ENCODE measurements at regions not wholly inside any gene's neighbourhood (a gene's known extent, or its start where the extent isn't known, plus 50 kb on each side); places are given as distances from the start of the nearest gene placed in this dataset.

DNA sequence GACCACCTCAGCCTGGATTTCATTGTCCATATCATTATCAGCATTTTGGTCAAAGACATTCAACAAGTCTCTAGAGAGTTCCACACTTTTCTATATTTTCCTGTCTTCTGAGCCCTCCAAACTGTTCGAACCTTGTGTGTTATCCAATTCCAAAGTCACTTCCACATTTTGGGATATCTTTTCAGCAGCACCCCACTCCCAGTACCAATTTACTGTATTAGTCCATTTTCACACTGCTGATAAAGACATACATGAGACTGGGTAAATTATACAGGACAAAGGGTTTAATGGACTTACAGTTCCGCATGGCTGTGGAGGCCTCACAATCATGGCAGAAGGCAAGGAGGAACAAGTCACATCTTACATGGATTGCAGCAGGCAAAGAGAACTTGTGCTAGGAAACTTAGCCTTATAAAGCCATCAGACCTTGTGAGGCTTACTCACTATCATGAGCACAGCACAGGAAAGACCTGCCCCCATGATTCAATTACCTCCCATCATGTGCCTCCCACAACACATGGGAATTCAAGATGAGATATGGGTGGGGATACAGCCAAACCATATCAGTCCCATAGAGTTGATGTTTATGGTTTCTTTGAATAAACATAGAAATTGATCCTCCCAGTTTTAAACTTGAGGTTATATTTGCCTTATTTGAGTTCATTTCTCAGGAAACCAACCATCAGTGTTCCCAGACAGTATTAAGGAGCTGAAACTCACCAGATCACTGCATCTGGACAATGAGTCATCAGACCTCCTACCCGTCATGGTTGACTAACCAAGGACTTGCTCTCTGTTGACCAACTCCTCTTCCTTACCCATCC is 322.7 kb upstream of the DUSP10 start:
- no peak for ATAC-seq
- POLR2A ChIA-PET = no interaction called here

DNA sequence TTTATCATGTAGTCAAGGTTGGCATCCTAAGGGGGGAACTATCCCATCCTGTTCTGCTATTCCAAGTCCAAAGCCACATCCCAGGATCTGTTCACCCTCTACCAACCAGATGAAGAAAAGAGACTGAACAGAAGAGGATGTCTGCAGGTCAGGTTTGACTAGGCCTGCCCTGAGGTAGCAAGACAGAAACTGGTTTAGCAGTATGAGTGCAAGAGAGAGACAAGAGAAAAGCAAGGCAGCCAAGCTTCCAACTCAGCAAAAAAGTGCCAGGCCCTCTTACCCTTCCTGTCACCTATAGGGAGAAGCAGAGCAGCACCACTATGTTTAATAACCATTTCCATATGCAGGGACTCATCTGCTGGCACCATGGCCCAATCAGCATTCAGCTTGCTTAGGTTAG is 320.8 kb upstream of the DUSP10 start:
- Mint-ChIP-seq H3K4me1 (peaks cover 10% of the 10 kb centered on the region; the same call in 1 of the 2 replicates), H3K27ac (no peak overlapping the region)
- TF ChIP-seq MYBL2 (CRISPR knock-in tag; IDR thresholded peaks at IDR 0.05) (no peak), FOXK1 (CRISPR knock-in tag; IDR thresholded peaks at IDR 0.05) (no peak), GRHL2 (CRISPR knock-in tag; IDR thresholded peaks at IDR 0.05; ENCODE audit: insufficient replicate concordance, severe bottlenecking) (no peak), ATF1 (CRISPR knock-in tag; IDR thresholded peaks at IDR 0.05) (no peak), ZNF138 (CRISPR knock-in tag; conservative IDR thresholded peaks at IDR 0.05) (no peak), GTF2I (CRISPR knock-in tag; conservative IDR thresholded peaks at IDR 0.05) (no peak), ETV6 (CRISPR knock-in tag; IDR thresholded peaks at IDR 0.05) (no peak)
- TF ChIP-seq, protein P1, sequence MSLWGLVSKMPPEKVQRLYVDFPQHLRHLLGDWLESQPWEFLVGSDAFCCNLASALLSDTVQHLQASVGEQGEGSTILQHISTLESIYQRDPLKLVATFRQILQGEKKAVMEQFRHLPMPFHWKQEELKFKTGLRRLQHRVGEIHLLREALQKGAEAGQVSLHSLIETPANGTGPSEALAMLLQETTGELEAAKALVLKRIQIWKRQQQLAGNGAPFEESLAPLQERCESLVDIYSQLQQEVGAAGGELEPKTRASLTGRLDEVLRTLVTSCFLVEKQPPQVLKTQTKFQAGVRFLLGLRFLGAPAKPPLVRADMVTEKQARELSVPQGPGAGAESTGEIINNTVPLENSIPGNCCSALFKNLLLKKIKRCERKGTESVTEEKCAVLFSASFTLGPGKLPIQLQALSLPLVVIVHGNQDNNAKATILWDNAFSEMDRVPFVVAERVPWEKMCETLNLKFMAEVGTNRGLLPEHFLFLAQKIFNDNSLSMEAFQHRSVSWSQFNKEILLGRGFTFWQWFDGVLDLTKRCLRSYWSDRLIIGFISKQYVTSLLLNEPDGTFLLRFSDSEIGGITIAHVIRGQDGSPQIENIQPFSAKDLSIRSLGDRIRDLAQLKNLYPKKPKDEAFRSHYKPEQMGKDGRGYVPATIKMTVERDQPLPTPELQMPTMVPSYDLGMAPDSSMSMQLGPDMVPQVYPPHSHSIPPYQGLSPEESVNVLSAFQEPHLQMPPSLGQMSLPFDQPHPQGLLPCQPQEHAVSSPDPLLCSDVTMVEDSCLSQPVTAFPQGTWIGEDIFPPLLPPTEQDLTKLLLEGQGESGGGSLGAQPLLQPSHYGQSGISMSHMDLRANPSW (CRISPR knock-in tag; conservative IDR thresholded peaks at IDR 0.05; ENCODE audit: low read depth) = no peak
- TF ChIP-seq, protein P2, sequence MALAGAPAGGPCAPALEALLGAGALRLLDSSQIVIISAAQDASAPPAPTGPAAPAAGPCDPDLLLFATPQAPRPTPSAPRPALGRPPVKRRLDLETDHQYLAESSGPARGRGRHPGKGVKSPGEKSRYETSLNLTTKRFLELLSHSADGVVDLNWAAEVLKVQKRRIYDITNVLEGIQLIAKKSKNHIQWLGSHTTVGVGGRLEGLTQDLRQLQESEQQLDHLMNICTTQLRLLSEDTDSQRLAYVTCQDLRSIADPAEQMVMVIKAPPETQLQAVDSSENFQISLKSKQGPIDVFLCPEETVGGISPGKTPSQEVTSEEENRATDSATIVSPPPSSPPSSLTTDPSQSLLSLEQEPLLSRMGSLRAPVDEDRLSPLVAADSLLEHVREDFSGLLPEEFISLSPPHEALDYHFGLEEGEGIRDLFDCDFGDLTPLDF (CRISPR knock-in tag; IDR thresholded peaks at IDR 0.05) = no peak

More for the DNA sequence above, 322.7 kb upstream of the DUSP10 start:
- CTCF ChIA-PET = no interaction called here
- DNase-seq (ENCODE audit: low spot score) = no peak
- no peak for TF ChIP-seq ZNF423 (CRISPR knock-in tag; IDR thresholded peaks at IDR 0.05)
- no peak for TF ChIP-seq MXD4 (CRISPR knock-in tag; IDR thresholded peaks at IDR 0.05; ENCODE audit: borderline replicate concordance)
- no peak for TF ChIP-seq IRF2 (CRISPR knock-in tag; IDR thresholded peaks at IDR 0.05; ENCODE audit: borderline replicate concordance, low read depth)
- TF ChIP-seq ZNF219 (CRISPR knock-in tag; IDR thresholded peaks at IDR 0.05; ENCODE audit: borderline replicate concordance) = no peak
- TF ChIP-seq, protein P3, sequence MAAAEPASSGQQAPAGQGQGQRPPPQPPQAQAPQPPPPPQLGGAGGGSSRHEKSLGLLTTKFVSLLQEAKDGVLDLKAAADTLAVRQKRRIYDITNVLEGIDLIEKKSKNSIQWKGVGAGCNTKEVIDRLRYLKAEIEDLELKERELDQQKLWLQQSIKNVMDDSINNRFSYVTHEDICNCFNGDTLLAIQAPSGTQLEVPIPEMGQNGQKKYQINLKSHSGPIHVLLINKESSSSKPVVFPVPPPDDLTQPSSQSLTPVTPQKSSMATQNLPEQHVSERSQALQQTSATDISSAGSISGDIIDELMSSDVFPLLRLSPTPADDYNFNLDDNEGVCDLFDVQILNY (CRISPR knock-in tag; IDR thresholded peaks at IDR 0.05) = no peak
- TF ChIP-seq NR2C2 (CRISPR knock-in tag; IDR thresholded peaks at IDR 0.05) = no peak
- no peak for TF ChIP-seq ZNF396 (CRISPR knock-in tag; IDR thresholded peaks at IDR 0.05; ENCODE audit: borderline replicate concordance)
- TF ChIP-seq, protein P4, sequence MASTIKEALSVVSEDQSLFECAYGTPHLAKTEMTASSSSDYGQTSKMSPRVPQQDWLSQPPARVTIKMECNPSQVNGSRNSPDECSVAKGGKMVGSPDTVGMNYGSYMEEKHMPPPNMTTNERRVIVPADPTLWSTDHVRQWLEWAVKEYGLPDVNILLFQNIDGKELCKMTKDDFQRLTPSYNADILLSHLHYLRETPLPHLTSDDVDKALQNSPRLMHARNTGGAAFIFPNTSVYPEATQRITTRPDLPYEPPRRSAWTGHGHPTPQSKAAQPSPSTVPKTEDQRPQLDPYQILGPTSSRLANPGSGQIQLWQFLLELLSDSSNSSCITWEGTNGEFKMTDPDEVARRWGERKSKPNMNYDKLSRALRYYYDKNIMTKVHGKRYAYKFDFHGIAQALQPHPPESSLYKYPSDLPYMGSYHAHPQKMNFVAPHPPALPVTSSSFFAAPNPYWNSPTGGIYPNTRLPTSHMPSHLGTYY (CRISPR knock-in tag; IDR thresholded peaks at IDR 0.05) = no peak
- TF ChIP-seq, protein P5, sequence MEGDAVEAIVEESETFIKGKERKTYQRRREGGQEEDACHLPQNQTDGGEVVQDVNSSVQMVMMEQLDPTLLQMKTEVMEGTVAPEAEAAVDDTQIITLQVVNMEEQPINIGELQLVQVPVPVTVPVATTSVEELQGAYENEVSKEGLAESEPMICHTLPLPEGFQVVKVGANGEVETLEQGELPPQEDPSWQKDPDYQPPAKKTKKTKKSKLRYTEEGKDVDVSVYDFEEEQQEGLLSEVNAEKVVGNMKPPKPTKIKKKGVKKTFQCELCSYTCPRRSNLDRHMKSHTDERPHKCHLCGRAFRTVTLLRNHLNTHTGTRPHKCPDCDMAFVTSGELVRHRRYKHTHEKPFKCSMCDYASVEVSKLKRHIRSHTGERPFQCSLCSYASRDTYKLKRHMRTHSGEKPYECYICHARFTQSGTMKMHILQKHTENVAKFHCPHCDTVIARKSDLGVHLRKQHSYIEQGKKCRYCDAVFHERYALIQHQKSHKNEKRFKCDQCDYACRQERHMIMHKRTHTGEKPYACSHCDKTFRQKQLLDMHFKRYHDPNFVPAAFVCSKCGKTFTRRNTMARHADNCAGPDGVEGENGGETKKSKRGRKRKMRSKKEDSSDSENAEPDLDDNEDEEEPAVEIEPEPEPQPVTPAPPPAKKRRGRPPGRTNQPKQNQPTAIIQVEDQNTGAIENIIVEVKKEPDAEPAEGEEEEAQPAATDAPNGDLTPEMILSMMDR (IDR thresholded peaks at IDR 0.05) = no peak
- no peak for TF ChIP-seq ATF1 (CRISPR knock-in tag; IDR thresholded peaks at IDR 0.05)
- TF ChIP-seq ZNF416 (CRISPR knock-in tag; IDR thresholded peaks at IDR 0.05) = no peak
- TF ChIP-seq OVOL2 (CRISPR knock-in tag; IDR thresholded peaks at IDR 0.05; ENCODE audit: borderline replicate concordance) = no peak
- TF ChIP-seq ZNF263 (CRISPR knock-in tag; IDR thresholded peaks at IDR 0.05; ENCODE audit: low read depth) = no peak
- TF ChIP-seq TP53 (CRISPR knock-in tag; IDR thresholded peaks at IDR 0.05) = no peak
- no peak for TF ChIP-seq GRHL2 (CRISPR knock-in tag; IDR thresholded peaks at IDR 0.05; ENCODE audit: insufficient replicate concordance, severe bottlenecking)
- no peak for TF ChIP-seq GABPB1 (CRISPR knock-in tag; IDR thresholded peaks at IDR 0.05)
- no peak for TF ChIP-seq CREB1 (CRISPR knock-in tag; IDR thresholded peaks at IDR 0.05)
- TF ChIP-seq, protein P6, sequence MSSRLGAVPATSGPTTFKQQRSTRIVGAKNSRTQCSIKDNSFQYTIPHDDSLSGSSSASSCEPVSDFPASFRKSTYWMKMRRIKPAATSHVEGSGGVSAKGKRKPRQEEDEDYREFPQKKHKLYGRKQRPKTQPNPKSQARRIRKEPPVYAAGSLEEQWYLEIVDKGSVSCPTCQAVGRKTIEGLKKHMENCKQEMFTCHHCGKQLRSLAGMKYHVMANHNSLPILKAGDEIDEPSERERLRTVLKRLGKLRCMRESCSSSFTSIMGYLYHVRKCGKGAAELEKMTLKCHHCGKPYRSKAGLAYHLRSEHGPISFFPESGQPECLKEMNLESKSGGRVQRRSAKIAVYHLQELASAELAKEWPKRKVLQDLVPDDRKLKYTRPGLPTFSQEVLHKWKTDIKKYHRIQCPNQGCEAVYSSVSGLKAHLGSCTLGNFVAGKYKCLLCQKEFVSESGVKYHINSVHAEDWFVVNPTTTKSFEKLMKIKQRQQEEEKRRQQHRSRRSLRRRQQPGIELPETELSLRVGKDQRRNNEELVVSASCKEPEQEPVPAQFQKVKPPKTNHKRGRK (CRISPR knock-in tag; IDR thresholded peaks at IDR 0.05; ENCODE audit: borderline replicate concordance) = no peak
- Mint-ChIP-seq H3K4me1 (peaks cover 5% of the 10 kb centered on the region; the same call in 1 of the 2 replicates), H3K9me3 (peaks cover 47% of the 10 kb centered on the region), H3K4me3 (no peak overlapping the region), H3K27ac (no peak overlapping the region), H3K27me3 (ENCODE audit: low read depth) (no peaks in the 10 kb centered on the region), H3K36me3 (peaks cover 43% of the 10 kb centered on the region)

More for the DNA sequence above, 320.8 kb upstream of the DUSP10 start:
- Mint-ChIP-seq H3K27me3 (ENCODE audit: low read depth) (no peaks in the 10 kb centered on the region), H3K36me3 (peaks cover 43% of the 10 kb centered on the region), H3K9me3 (peaks cover 47% of the 10 kb centered on the region), H3K4me3 (no peak overlapping the region)
- no peak for ATAC-seq
- ChIA-PET POLR2A (no interaction called here), CTCF (no interaction called here)
- DNase-seq (ENCODE audit: low spot score) = no peak

Data from WTC11 (cell line).